Activated CD4-positive, alpha-beta memory T cell treated with anti-CD3 and anti-CD28 coated beads for 36 hours (primary cell): ENCODE measurements at regions not wholly inside any gene's neighbourhood (a gene's known extent, or its start where the extent isn't known, plus 50 kb on each side); places are given as distances from the start of the nearest gene placed in this dataset.
A peak's percentile ranks its signal among the peaks of the same experiment; 100 is the strongest.
"Not testable (repeated sequence)": the region's sequence is repeated elsewhere in the genome, so short reads cannot be mapped to it uniquely, and the experiment has no call there.

Source experiments
- CTCF ChIA-PET: fragments of 350-600 bp; sonication (Branson Sonifier 250); formaldehyde crosslinking; loops from one replicate; lab custom pipeline; 2021; ENCODE audit warnings: antibody characterized with exemption, inconsistent platforms; lab: Charles Lee
- POLR2A ChIA-PET: fragments of 350-600 bp; sonication (Branson Sonifier 250); formaldehyde crosslinking; loops from one replicate; lab custom pipeline; 2021; ENCODE audit warnings: antibody characterized with exemption; lab: Charles Lee
- DNase-seq: peaks from one replicate; pipeline ENCODE4 v3.0.0-alpha.2; 2020
- H3K27ac Mint-ChIP-seq: one replicate; pipeline ENCODE4 v1.8.0; 2021; ENCODE audit warnings: mixed read lengths
- H3K27me3 Mint-ChIP-seq: one replicate; pipeline ENCODE4 v1.8.0; 2021; ENCODE audit warnings: mixed read lengths
- H3K36me3 Mint-ChIP-seq: one replicate; pipeline ENCODE4 v1.8.0; 2021; ENCODE audit warnings: mixed read lengths
- H3K4me1 Mint-ChIP-seq: one replicate; pipeline ENCODE4 v1.8.0; 2021; ENCODE audit warnings: low read depth, mixed read lengths
- H3K4me3 Mint-ChIP-seq: one replicate; pipeline ENCODE4 v1.8.0; 2021; ENCODE audit warnings: mild to moderate bottlenecking, mixed read lengths
- H3K9me3 Mint-ChIP-seq: one replicate; pipeline ENCODE4 v1.8.0; 2021; ENCODE audit warnings: mixed read lengths
- intact Hi-C: fragments of 100-400 bp; cut with micrococcal nuclease; formaldehyde crosslinking; loops from one replicate; pipeline ENCODE4 v1.15.1; 2023

DNA sequence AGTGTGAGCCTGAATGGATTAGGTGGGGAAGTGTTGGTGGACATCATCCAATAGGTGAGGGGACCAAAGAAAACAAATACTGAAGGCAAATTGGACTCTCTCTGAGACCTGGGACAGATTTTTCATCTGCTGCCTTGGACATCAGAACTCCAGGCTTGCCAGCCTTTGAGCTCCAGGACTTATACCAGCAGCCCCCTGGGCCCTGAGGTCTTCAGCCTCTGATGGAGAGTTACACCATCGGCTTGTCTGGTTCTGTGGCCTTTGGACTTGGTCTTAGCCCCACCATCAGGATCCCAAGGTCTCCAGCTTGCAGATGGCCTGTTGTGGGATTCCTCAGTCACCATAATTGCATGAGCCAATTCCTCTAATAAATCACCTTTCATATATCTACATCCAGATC lies 80.8 kb upstream of the SLC8A3 start:
- Mint-ChIP-seq H3K4me1 (no peaks in the 10 kb centered on the region), H3K27ac (no peak overlapping the region), H3K27me3 (peaks cover 5% of the 10 kb centered on the region), H3K9me3 (no peaks in the 10 kb centered on the region), H3K4me3 (no peak overlapping the region), H3K36me3 (no peaks in the 10 kb centered on the region)
- intact Hi-C loops = no loop called here
- no peak for DNase-seq
- ChIA-PET CTCF (no interaction called here), POLR2A (no interaction called here)

DNA sequence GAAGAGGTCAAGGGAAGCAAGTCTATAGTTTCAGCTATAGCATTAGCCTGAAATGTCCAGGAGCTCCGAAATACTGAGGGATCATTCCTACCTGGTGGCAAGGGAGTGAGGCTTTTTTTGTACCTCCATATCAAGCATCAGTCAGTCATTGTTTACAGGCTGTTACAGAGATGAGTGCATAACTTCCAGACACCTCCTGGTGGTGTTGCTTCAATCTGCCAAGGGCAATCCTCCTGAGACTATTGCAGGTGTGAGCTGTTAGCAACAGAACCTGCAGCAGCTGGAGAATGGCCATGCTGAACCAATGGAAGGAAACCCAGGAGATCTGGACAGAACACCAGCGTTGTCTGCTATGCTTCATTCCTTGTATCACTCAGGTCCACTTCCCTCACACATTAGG lies 80.0 kb upstream of the SLC8A3 start:
- no peak overlapping the region for H3K4me3 Mint-ChIP-seq
- no peaks in the 10 kb centered on the region for H3K4me1 Mint-ChIP-seq
- H3K27ac Mint-ChIP-seq = no peak overlapping the region
- H3K27me3 Mint-ChIP-seq = no peaks in the 10 kb centered on the region
- intact Hi-C loops = no loop called here
- DNase-seq = no peak
- H3K36me3 Mint-ChIP-seq = no peaks in the 10 kb centered on the region
- POLR2A ChIA-PET = no interaction called here
- no peaks in the 10 kb centered on the region for H3K9me3 Mint-ChIP-seq
- CTCF ChIA-PET = no interaction called here

DNA sequence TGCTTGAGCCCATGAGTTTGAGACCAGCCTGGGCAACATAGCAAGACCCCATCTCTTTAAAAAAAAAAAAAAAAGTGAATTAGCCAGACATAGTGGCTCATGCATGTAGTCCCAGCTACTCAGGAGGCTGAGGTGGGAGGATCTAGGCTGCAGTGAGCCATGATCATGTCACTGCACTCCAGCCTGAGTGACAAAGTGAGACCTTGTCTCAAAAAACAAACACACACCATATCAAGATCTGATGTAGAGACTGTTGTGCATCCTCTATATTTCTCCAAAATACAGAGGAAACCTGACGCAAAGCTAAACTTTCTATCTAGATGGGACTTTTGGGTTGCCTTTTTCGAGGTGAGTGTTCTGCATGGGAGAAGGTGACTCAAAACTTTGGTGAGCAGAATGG lies 77.4 kb upstream of the SLC8A3 start:
- intact Hi-C loops = no loop called here
- H3K36me3 Mint-ChIP-seq = no peaks in the 10 kb centered on the region
- peaks cover 6% of the 10 kb centered on the region for H3K27me3 Mint-ChIP-seq
- no peaks in the 10 kb centered on the region for H3K4me1 Mint-ChIP-seq
- ChIA-PET CTCF (no interaction called here), POLR2A (no interaction called here)
- no peak for DNase-seq
- H3K4me3 Mint-ChIP-seq = no peak overlapping the region
- no peak overlapping the region for H3K27ac Mint-ChIP-seq
- H3K9me3 Mint-ChIP-seq = no peaks in the 10 kb centered on the region

DNA sequence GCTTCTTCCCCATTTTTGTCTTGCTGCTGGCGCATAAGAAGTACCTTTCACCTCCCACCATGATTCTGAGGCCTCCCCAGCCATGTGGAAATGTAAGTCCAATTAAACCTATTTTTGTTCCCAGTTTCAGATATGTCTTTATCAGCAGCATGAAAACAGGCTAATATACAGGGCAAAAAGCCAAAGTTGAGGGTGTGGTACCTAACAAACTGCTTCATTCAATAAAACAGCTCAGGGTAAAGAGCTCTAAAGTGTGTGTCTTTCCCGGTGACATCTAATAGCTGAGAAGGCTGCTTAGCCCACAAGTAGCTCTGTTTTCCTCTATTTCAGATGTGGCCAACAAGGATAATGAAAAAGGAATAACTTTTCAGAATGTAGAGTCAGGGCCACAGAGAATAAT lies 76.7 kb upstream of the SLC8A3 start:
- ChIA-PET CTCF (no interaction called here), POLR2A (no interaction called here)
- no peaks in the 10 kb centered on the region for H3K4me1 Mint-ChIP-seq
- H3K27ac Mint-ChIP-seq = no peak overlapping the region
- H3K9me3 Mint-ChIP-seq = no peaks in the 10 kb centered on the region
- intact Hi-C loops = no loop called here
- H3K4me3 Mint-ChIP-seq = no peak overlapping the region
- H3K27me3 Mint-ChIP-seq = peaks cover 6% of the 10 kb centered on the region
- H3K36me3 Mint-ChIP-seq = no peaks in the 10 kb centered on the region
- no peak for DNase-seq

DNA sequence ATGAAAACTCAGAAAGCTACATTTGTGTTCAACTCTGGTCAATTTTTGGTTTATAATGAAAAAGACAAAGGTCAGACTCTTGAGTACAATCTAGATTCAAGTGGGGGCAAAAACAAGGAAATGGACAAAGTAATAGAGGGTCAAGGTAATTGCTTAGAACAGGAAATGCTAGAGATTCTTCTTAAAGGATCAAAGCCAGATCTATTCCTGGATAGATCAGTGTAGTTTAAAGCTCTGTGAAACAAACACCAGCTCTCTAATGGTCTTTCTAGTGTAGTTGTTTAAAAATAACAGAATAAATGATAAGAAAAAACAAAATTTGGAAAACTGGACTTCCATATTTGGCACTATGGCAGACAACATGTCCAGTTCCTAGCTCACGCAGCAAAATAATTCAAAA lies 70.7 kb upstream of the SLC8A3 start:
- no peaks in the 10 kb centered on the region for H3K36me3 Mint-ChIP-seq
- no peaks in the 10 kb centered on the region for H3K9me3 Mint-ChIP-seq
- peaks cover 36% of the 10 kb centered on the region for H3K27me3 Mint-ChIP-seq
- no peak overlapping the region for H3K4me3 Mint-ChIP-seq
- CTCF ChIA-PET = no interaction called here
- no peak overlapping the region for H3K27ac Mint-ChIP-seq
- POLR2A ChIA-PET = no interaction called here
- peaks cover 8% of the 10 kb centered on the region for H3K4me1 Mint-ChIP-seq
- DNase-seq = no peak
- intact Hi-C loops = no loop called here

DNA sequence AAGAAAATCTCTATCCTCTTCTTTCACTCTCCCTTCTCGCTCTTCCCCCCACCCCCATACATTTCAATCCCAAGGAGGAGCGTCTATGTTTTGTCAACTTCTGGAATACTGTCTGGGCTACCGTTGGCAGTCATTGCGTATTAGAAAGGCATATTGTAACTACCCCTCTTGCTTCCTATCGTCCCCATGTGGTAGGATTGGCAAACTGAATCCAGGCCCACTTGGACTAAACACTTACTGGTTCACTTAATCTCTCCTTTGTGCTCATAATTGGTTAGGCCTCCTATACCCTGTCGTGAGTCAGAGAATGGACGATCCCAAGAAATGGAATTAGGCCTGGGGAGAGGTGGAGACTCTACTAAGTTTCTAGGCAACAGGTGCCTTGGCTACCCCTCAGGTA lies 68.8 kb upstream of the SLC8A3 start:
- Mint-ChIP-seq H3K36me3 (no peaks in the 10 kb centered on the region), H3K4me3 (no peak overlapping the region), H3K4me1 (peaks cover 8% of the 10 kb centered on the region), H3K9me3 (no peaks in the 10 kb centered on the region), H3K27ac (no peak overlapping the region), H3K27me3 (peaks cover 42% of the 10 kb centered on the region)
- CTCF ChIA-PET = no interaction called here
- intact Hi-C loops = no loop called here
- POLR2A ChIA-PET = no interaction called here
- DNase-seq = peak; percentile 32

DNA sequence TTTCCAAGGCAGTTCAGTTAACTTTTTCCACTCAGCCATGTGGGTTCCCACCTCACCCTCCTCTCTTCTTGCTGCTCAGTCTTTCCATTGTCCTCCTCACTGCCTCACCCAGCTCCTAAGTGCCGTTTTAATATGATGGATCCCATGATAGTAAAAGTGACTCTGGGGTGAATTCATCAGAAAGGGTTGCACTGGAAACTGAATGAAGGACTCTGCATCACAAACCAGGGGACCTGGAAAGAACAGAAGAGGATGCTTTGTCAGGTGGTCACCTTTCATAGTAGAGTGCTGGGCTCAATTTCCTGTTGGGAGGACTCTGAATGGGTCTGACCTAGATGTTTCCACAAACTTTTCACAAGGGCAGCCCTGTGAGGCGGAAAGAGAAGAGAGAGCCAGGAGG lies 67.8 kb upstream of the SLC8A3 start:
- H3K4me3 Mint-ChIP-seq = no peak overlapping the region
- peaks cover 8% of the 10 kb centered on the region for H3K4me1 Mint-ChIP-seq
- intact Hi-C loops = no loop called here
- ChIA-PET CTCF (no interaction called here), POLR2A (no interaction called here)
- H3K27ac Mint-ChIP-seq = no peak overlapping the region
- H3K27me3 Mint-ChIP-seq = peaks cover 45% of the 10 kb centered on the region
- H3K9me3 Mint-ChIP-seq = no peaks in the 10 kb centered on the region
- DNase-seq = no peak
- no peaks in the 10 kb centered on the region for H3K36me3 Mint-ChIP-seq

DNA sequence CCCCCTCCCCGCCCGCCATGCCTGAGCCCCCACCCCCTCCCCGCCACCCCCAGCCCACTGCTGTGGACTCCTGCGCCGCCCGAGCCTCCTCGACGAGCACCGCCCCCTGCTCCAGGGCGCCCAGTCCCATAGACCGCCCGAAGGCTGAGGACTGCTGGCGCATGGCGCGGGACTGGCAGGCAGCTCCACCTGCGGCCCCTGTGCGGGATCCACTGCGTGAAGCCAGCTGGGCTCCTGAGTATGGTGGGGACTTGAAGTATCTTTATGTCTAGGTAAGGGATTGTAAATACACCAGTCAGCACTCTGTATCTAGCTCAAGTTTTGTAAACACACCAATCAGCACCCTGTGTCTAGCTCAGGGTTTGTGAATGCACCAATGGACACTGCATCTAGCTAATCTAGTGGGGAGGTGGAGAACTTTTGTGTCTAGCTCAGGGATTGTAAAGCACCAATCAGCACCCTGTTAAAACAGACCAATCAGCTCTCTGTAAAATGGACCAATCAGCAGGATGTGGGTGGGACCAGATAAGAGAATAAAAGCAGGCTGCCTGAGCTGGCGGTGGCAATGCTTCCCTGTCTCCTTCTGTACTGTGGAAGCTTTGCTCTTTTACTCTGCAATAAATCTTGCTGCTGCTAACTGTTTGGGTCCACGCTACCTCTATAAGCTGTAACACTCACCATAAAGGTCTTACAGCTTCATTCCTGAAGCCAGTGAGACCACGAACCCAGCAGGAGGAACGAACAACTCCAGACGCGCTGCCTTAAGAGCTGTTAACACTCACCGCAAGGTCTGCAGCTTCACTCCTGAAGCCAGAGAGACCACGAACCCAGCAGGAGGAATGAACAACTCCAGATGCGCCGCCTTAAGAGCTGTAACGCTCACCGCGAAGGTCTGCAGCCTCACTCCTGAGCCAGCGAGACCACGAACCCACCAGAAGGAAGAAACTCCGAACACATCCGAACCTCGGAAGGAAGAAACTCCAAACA lies 66.6 kb upstream of the SLC8A3 start:
- H3K36me3 Mint-ChIP-seq, H3K9me3 Mint-ChIP-seq, intact Hi-C loops, H3K27ac Mint-ChIP-seq, POLR2A ChIA-PET, H3K4me1 Mint-ChIP-seq: not testable (repeated sequence)
- peak overlapping the region; percentile 58 for H3K4me3 Mint-ChIP-seq
- H3K27me3 Mint-ChIP-seq = peaks cover 51% of the 10 kb centered on the region
- CTCF ChIA-PET = interaction anchor here (1.1 kb wide), 1 partner anchor 181 kb away, joined by 3 read pairs; no protein-coding TSS in a partner anchor
- DNase-seq = peak; percentile 48

DNA sequence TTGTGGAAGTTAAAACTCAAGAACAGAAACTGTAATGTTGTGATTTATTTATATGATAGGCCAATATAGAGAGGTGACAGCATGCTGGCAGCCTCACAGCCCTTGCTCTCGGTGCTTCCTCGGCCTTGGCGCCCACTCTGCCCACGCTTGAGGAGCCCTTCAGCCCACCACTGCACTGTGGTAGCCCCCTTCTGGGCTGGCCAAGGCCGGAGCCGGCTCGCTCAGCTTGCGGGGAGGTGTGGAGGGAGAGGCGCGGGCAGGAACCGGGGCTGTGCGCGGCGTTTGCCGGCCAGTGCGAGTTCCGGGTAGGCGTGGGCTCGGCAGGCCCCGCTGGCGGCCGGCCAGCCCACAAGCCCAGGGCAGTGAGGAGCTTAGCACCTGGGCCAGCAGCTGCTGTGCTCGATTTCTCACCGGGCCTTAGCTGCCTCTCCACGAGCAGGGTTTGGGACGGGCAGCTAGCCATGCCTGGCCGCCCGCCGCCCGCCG lies 65.8 kb upstream of the SLC8A3 start:
- intact Hi-C loops = no loop called here
- POLR2A ChIA-PET = no interaction called here
- CTCF ChIA-PET = interaction anchor here (1.1 kb wide), 1 partner anchor 180 kb away, joined by 3 read pairs; no protein-coding TSS in a partner anchor
- H3K36me3 Mint-ChIP-seq = no peaks in the 10 kb centered on the region
- peak; percentile 25 for DNase-seq
- H3K4me3 Mint-ChIP-seq = peak overlapping the region; percentile 24
- H3K27me3 Mint-ChIP-seq = peaks cover 52% of the 10 kb centered on the region
- H3K27ac Mint-ChIP-seq = no peak overlapping the region
- H3K9me3 Mint-ChIP-seq = no peaks in the 10 kb centered on the region
- peaks cover 8% of the 10 kb centered on the region for H3K4me1 Mint-ChIP-seq

DNA sequence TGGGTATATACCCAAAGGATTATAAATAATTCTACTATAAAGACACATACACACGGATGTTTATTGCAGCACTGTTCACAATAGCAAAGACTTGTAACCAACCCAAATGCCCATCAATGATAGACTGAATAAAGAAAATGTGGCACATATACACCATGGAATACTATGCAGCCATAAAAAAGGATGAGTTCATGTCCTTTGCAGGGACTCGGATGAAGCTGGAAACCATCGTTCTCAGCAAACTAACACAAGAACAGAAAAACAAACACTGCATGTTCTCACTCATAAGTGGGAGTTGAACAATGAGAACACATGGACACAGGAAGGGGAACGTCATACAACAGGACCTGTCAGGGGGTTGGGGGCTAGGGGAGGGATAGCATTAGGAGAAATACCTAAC lies 64.8 kb upstream of the SLC8A3 start:
- POLR2A ChIA-PET, CTCF ChIA-PET, H3K4me1 Mint-ChIP-seq, H3K27ac Mint-ChIP-seq, DNase-seq, H3K9me3 Mint-ChIP-seq, intact Hi-C loops, H3K36me3 Mint-ChIP-seq: not testable (repeated sequence)
- peak overlapping the region; percentile 27 for H3K4me3 Mint-ChIP-seq
- peaks cover 46% of the 10 kb centered on the region for H3K27me3 Mint-ChIP-seq

DNA sequence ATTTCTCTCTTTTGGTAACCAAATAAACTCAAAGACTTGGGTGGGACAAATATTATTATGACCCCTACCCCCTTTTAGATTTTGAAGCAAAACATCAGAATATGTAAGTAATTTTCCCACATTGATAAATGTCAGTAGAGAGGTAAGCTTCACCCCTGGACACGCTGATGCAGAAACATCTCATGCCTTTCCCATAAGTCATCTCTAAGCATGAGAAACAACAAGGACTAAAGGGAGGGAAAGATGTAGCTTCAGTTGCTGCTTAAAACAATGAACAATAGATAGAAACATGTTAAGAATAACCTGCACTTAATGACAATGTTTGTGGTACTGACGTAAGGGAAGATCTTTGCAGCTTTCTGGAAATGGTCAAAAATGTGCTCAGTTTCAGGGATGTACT lies 56.3 kb upstream of the SLC8A3 start:
- H3K4me3 Mint-ChIP-seq = no peak overlapping the region
- H3K27me3 Mint-ChIP-seq = peaks cover 35% of the 10 kb centered on the region
- ChIA-PET CTCF (no interaction called here), POLR2A (no interaction called here)
- H3K36me3 Mint-ChIP-seq = no peaks in the 10 kb centered on the region
- no peak overlapping the region for H3K27ac Mint-ChIP-seq
- intact Hi-C loops = no loop called here
- no peaks in the 10 kb centered on the region for H3K4me1 Mint-ChIP-seq
- DNase-seq = no peak
- no peaks in the 10 kb centered on the region for H3K9me3 Mint-ChIP-seq

DNA sequence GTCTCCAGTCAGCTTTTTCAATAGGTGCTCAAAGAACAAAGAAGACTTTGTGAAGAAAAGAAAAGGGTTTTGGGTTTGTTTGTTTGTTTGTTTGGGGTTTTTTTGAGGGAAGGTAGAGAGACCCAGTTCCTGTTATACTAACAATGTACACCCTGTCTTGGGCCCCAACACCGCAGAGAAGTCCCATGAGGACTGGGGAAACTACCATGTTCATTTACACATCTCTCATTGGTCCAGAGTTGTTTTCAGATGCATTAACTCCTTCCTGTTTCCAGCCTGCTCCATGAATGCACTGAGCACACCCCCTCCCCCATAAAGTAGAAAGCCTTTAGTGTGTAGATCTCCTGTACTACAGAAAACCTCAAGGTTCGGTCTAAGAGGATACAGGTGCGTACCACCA lies 51.1 kb upstream of the SLC8A3 start:
- peaks cover 24% of the 10 kb centered on the region for H3K27me3 Mint-ChIP-seq
- H3K9me3 Mint-ChIP-seq = no peaks in the 10 kb centered on the region
- CTCF ChIA-PET = no interaction called here
- no peaks in the 10 kb centered on the region for H3K36me3 Mint-ChIP-seq
- H3K4me1 Mint-ChIP-seq = no peaks in the 10 kb centered on the region
- no peak overlapping the region for H3K4me3 Mint-ChIP-seq
- no peak overlapping the region for H3K27ac Mint-ChIP-seq
- POLR2A ChIA-PET = no interaction called here
- intact Hi-C loops = no loop called here
- DNase-seq = no peak

DNA sequence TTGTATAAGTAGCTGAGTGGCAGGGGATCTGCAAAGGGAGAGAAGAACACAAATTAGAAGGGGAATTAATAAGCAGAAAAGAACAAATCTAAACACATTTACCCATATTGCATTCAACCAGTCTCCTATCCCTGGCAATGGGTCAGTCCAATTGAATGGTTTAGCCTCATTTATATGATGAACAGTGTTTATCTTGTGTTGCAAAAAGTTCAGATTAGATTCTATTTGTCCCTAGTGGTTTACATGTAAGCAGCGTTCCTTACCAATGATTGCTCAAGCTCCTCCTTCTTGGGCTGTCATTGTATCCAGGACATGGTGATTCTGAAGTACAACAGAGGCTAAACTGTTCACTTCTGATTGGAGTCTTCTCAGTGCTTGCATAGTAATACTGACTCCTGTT lies 49.9 kb upstream of the SLC8A3 start:
- CTCF ChIA-PET, DNase-seq, H3K9me3 Mint-ChIP-seq, H3K4me3 Mint-ChIP-seq, H3K36me3 Mint-ChIP-seq, H3K4me1 Mint-ChIP-seq, POLR2A ChIA-PET, H3K27ac Mint-ChIP-seq, intact Hi-C loops: not testable (repeated sequence)
- peaks cover 24% of the 10 kb centered on the region for H3K27me3 Mint-ChIP-seq
